Gastroesophageal sphincter (tissue), 4 donors: ENCODE measurements at regions not wholly inside any gene's neighbourhood (a gene's known extent, or its start where the extent isn't known, plus 50 kb on each side); places are given as distances from the start of the nearest gene placed in this dataset.

Experiments
- ATAC-seq: fragments of 150-250 bp; one replicate; pipeline ENCODE4 v1.9.1; 2016; ENCODE audit warnings: mild to moderate bottlenecking, moderate library complexity
- H3K27ac ChIP-seq, 4 donors: fragments of 200-600 bp; sonication (generic) in 3 of 4; 1 replicate in 3 of 4; 2 replicates in 1 of 4; pipeline ENCODE4 v1.5.1; 2016 to 2019
- H3K27me3 ChIP-seq: fragments of 200-600 bp; sonication (generic); one replicate; pipeline ENCODE4 v1.5.1; 2019
- H3K36me3 ChIP-seq, 2 donors: fragments of 200-600 bp; sonication (generic); one replicate each; pipeline ENCODE4 v1.5.1; 2019; ENCODE audit warnings: control low read depth in 1 of 2
- H3K4me1 ChIP-seq, 3 donors: fragments of 200-600 bp; sonication (generic); 1 replicate in 2 of 3; 2 replicates in 1 of 3; pipeline ENCODE4 v1.5.1; 2016 to 2019; ENCODE audit warnings: control low read depth in 2 of 3
- H3K4me3 ChIP-seq, 2 donors: fragments of 200-600 bp; sonication (generic); one replicate each; pipeline ENCODE4 v1.5.1; 2019; ENCODE audit warnings: mild to moderate bottlenecking in 1 of 2, moderate library complexity in 1 of 2
- H3K9me3 ChIP-seq, 3 donors: fragments of 200-600 bp; sonication (generic); one replicate each; pipeline ENCODE4 v1.5.1; 2017 to 2019; ENCODE audit warnings: control low read depth in 2 of 3
- EP300 ChIP-seq: sonication (generic); formaldehyde crosslinking; IDR thresholded peaks from one replicate; pipeline ENCODE4 v1.6.1; 2017; ENCODE audit warnings: antibody characterized with exemption, mild to moderate bottlenecking
- POLR2A ChIP-seq, 2 donors: fragments of 450-650 bp; IDR thresholded peaks; one replicate each; pipeline ENCODE4 v1.6.1; 2017; ENCODE audit warnings: antibody characterized with exemption in 2 of 2, mild to moderate bottlenecking in 2 of 2, moderate library complexity in 1 of 2
- POLR2AphosphoS5 ChIP-seq: sonication (generic); formaldehyde crosslinking; IDR thresholded peaks from one replicate; pipeline ENCODE4 v1.6.1; 2017; ENCODE audit warnings: antibody characterized with exemption
- WGBS, 2 donors: methylation state at CpG; one replicate each; pipeline ENCODE4 v1.1.5; 2018; ENCODE audit warnings: low coverage in 1 of 2; 5-methylcytosine and 5-hydroxymethylcytosine counted together
- TF ChIP-seq, protein P1 (sequence below), 4 experiments: fragments of 200-600 bp in 2 of 4; fragments of 450-650 bp in 2 of 4; sonication (generic) in 1 of 4; IDR thresholded peaks; one replicate each; pipeline ENCODE4 v1.5.1; 2017 to 2019; ENCODE audit warnings: antibody characterized with exemption in 4 of 4, mild to moderate bottlenecking in 2 of 4, moderate library complexity in 2 of 4

DNA sequence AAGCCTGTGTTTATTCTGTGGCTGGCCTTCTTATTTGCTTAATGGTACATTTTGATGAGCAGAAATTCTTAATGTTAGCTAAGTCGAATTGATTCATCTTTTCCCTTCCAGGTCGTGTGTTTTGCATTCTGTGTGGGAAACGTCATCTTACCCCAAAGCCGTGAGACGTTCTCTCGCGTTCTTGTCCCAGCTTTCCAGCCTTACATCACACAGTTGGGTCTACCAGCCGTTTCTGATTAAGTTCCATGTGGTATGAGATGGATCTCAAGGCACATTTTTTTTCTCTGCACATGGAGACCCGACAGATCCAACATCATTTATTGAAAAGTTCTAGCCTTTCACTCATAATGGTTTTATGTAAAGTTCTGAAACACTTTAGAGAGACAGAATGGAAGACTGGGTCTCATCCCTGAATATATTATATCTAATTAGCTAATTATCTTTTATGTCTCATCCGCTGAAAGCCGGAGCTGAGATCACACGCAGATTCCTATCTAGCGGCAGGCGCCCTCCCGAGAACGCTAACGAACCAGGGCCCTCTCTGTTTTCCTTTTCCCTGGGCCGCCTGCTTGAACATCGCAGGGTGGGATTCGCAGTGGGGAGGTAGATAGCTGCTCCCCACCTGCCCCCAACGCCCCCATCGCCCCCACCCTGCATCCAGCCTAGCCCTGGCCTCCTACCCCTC, 1162.2 kb downstream of the BRD1 start:
- Histone ChIP-seq H3K4me1 (no peaks in the 10 kb centered on the region), H3K27ac (no peak overlapping the region), H3K27me3 (peaks cover 40% of the 10 kb centered on the region), H3K4me3 (no peak overlapping the region), H3K36me3 (no peaks in the 10 kb centered on the region), H3K9me3 (peaks cover 0 to 33% (median 0%) of the 10 kb centered on the region in 3 donors)
- 86 to 90% methylated on average over 16 to 17 of the region's 22 CpGs for WGBS, 2 donors
- TF ChIP-seq, protein P1, sequence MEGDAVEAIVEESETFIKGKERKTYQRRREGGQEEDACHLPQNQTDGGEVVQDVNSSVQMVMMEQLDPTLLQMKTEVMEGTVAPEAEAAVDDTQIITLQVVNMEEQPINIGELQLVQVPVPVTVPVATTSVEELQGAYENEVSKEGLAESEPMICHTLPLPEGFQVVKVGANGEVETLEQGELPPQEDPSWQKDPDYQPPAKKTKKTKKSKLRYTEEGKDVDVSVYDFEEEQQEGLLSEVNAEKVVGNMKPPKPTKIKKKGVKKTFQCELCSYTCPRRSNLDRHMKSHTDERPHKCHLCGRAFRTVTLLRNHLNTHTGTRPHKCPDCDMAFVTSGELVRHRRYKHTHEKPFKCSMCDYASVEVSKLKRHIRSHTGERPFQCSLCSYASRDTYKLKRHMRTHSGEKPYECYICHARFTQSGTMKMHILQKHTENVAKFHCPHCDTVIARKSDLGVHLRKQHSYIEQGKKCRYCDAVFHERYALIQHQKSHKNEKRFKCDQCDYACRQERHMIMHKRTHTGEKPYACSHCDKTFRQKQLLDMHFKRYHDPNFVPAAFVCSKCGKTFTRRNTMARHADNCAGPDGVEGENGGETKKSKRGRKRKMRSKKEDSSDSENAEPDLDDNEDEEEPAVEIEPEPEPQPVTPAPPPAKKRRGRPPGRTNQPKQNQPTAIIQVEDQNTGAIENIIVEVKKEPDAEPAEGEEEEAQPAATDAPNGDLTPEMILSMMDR (IDR thresholded peaks at IDR 0.05) = no peak
- TF ChIP-seq EP300 (no peak), POLR2A (IDR thresholded peaks at IDR 0.05) (no peak), POLR2AphosphoS5 (no peak)
- ATAC-seq = no peak

- WGBS, 2 donors = 83 to 98% methylated on average over 10 of the region's 13 CpGs
- ATAC-seq = no peak
- TF ChIP-seq EP300 = no peak
- no peak for TF ChIP-seq POLR2AphosphoS5
- TF ChIP-seq, protein P1 (IDR thresholded peaks at IDR 0.05) = no peak
- TF ChIP-seq POLR2A (IDR thresholded peaks at IDR 0.05) = no peak
Measured at GRCh38 chr22:48664586-48664985, 1163.1 kb downstream of the BRD1 start.

DNA sequence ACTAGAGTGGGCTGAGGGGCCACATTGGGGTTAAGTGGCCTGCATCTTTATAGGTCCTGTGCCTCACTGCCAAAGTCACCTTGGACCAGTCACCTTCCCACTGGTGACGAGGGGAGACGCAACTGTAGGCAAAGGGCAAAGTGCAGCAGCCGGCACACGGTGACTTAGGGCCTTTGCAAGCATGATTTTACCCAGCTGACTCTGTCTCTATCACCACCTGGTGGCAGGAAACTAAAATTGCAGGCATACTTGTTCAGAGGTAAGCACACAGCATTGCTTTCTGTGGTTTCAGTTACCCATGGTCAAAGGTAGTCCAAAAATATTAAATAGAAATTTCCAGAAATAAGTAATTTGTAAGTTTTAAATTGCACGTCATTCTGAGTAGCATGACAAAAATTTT, 1164.4 kb downstream of the BRD1 start:
- no peaks in the 10 kb centered on the region for H3K4me1 ChIP-seq
- H3K4me3 ChIP-seq = no peak overlapping the region
- ATAC-seq = no peak
- 54 to 75% methylated on average over 1 to 5 of the region's 5 CpGs for WGBS, 2 donors
- H3K27me3 ChIP-seq = peaks cover 33% of the 10 kb centered on the region
- no peak overlapping the region for H3K27ac ChIP-seq
- H3K9me3 ChIP-seq = peaks cover 0 to 30% (median 0%) of the 10 kb centered on the region in 3 donors
- TF ChIP-seq POLR2A (IDR thresholded peaks at IDR 0.05) = no peak
- no peak for TF ChIP-seq EP300
- TF ChIP-seq POLR2AphosphoS5 = no peak
- H3K36me3 ChIP-seq = no peaks in the 10 kb centered on the region

More at GRCh38 chr22:48664586-48664985, 1163.1 kb downstream of the BRD1 start:
- H3K9me3 ChIP-seq = peaks cover 0 to 30% (median 0%) of the 10 kb centered on the region in 3 donors
- no peaks in the 10 kb centered on the region for H3K4me1 ChIP-seq
- no peak overlapping the region for H3K4me3 ChIP-seq
- H3K36me3 ChIP-seq = no peaks in the 10 kb centered on the region
- H3K27me3 ChIP-seq = peaks cover 36% of the 10 kb centered on the region
- H3K27ac ChIP-seq = no peak overlapping the region

- no peak for TF ChIP-seq POLR2AphosphoS5
- TF ChIP-seq POLR2A (IDR thresholded peaks at IDR 0.05) = no peak
- no peak for TF ChIP-seq EP300
- TF ChIP-seq, protein P1 (IDR thresholded peaks at IDR 0.05) = no peak
- Histone ChIP-seq H3K27me3 (peaks cover 33% of the 10 kb centered on the region), H3K4me3 (no peak overlapping the region), H3K36me3 (no peaks in the 10 kb centered on the region), H3K9me3 (peaks cover 0 to 30% (median 0%) of the 10 kb centered on the region in 3 donors), H3K27ac (no peak overlapping the region), H3K4me1 (no peaks in the 10 kb centered on the region)
- no peak for ATAC-seq
- WGBS, 2 donors = 68 to 80% methylated on average over 1 to 5 of the region's 20 CpGs
Measured at GRCh38 chr22:48662476-48663135, 1165.1 kb downstream of the BRD1 start.

- H3K9me3 ChIP-seq = peaks cover 0 to 30% (median 0%) of the 10 kb centered on the region in 3 donors
- ATAC-seq = no peak
- no peaks in the 10 kb centered on the region for H3K4me1 ChIP-seq
- H3K27ac ChIP-seq = no peak overlapping the region
- TF ChIP-seq POLR2AphosphoS5 = no peak
- TF ChIP-seq EP300 = no peak
- no peak for TF ChIP-seq POLR2A (IDR thresholded peaks at IDR 0.05)
- TF ChIP-seq, protein P1 (IDR thresholded peaks at IDR 0.05) = no peak
- WGBS, 2 donors = 73 to 74% methylated on average over 5 to 7 of the region's 7 CpGs
- no peak overlapping the region for H3K4me3 ChIP-seq
- H3K36me3 ChIP-seq = no peaks in the 10 kb centered on the region
- H3K27me3 ChIP-seq = peaks cover 33% of the 10 kb centered on the region
Measured at GRCh38 chr22:48661984-48662383, 1165.7 kb downstream of the BRD1 start.
